ENCODE measurements at regions not wholly inside any gene's neighbourhood (a gene's known extent, or its start where the extent isn't known, plus 50 kb on each side); places are given as distances from the start of the nearest gene placed in this dataset.

- H3K27ac ChIP-seq: peak overlapping the region; percentile 95
- no peak overlapping the region for H3K4me3 ChIP-seq
- no peak for DNase-seq (ENCODE audit: extremely low spot score in 2 of 2)
- TF ChIP-seq POLR2A (IDR thresholded peaks at IDR 0.05) (no peak), CTCF (IDR thresholded peaks at IDR 0.05) (no peak), POLR2AphosphoS5 (IDR thresholded peaks at IDR 0.05; ENCODE audit: insufficient read depth in 1 of 2, low read depth in 1 of 2) (no peak)
- no peaks in the 10 kb centered on the region for H3K9me3 ChIP-seq
- peaks cover 48% of the 10 kb centered on the region for H3K4me1 ChIP-seq
- no peaks in the 10 kb centered on the region for H3K36me3 ChIP-seq
- intact Hi-C loops (cut with DNase I): loop anchor here (5.0 kb wide), 1 partner anchor 89 kb away; no protein-coding TSS in a partner anchor
- no peaks in the 10 kb centered on the region for H3K27me3 ChIP-seq
Observed at GRCh38 chr20:50276119-50277063, 85.8 kb downstream of the CEBPB start.

- intact Hi-C loops (cut with DNase I): loop anchor here (5.0 kb wide), 1 partner anchor 90 kb away; no protein-coding TSS in a partner anchor
- H3K4me1 ChIP-seq: peaks cover 48% of the 10 kb centered on the region
- no peaks in the 10 kb centered on the region for H3K27me3 ChIP-seq
- no peak for DNase-seq (ENCODE audit: extremely low spot score in 2 of 2)
- no peaks in the 10 kb centered on the region for H3K9me3 ChIP-seq
- H3K27ac ChIP-seq: peak overlapping the region; percentile 95
- no peaks in the 10 kb centered on the region for H3K36me3 ChIP-seq
- no peak overlapping the region for H3K4me3 ChIP-seq
- no peak for TF ChIP-seq POLR2AphosphoS5 (IDR thresholded peaks at IDR 0.05; ENCODE audit: insufficient read depth in 1 of 2, low read depth in 1 of 2)
- no peak for TF ChIP-seq POLR2A (IDR thresholded peaks at IDR 0.05)
Observed at GRCh38 chr20:50277064-50277415, 86.4 kb downstream of the CEBPB start.

- no peaks in the 10 kb centered on the region for H3K36me3 ChIP-seq
- H3K4me1 ChIP-seq: peaks cover 55% of the 10 kb centered on the region
- H3K4me3 ChIP-seq: no peak overlapping the region
- intact Hi-C loops (cut with DNase I): loop anchor here (5.0 kb wide), 1 partner anchor 90 kb away; no protein-coding TSS in a partner anchor
- TF ChIP-seq POLR2A (IDR thresholded peaks at IDR 0.05) (no peak), CTCF (IDR thresholded peaks at IDR 0.05) (no peak), POLR2AphosphoS5 (IDR thresholded peaks at IDR 0.05; ENCODE audit: insufficient read depth in 1 of 2, low read depth in 1 of 2) (no peak)
- peak overlapping the region; percentile 95 for H3K27ac ChIP-seq
- DNase-seq (ENCODE audit: extremely low spot score in 2 of 2): no peak
- no peaks in the 10 kb centered on the region for H3K9me3 ChIP-seq
- no peaks in the 10 kb centered on the region for H3K27me3 ChIP-seq
Observed at GRCh38 chr20:50277460-50278376, 87.1 kb downstream of the CEBPB start.

GRCh38 chr20:50278377-50278683 is 87.7 kb downstream of the CEBPB start:
- Histone ChIP-seq H3K36me3 (no peaks in the 10 kb centered on the region), H3K4me1 (peaks cover 58% of the 10 kb centered on the region), H3K27me3 (no peaks in the 10 kb centered on the region), H3K9me3 (no peaks in the 10 kb centered on the region), H3K4me3 (no peak overlapping the region), H3K27ac (peak overlapping the region; percentile 95)
- DNase-seq (ENCODE audit: extremely low spot score in 2 of 2): no peak
- TF ChIP-seq POLR2A (IDR thresholded peaks at IDR 0.05) (peak in 1 of 2 donors; percentile 9), POLR2AphosphoS5 (IDR thresholded peaks at IDR 0.05; ENCODE audit: insufficient read depth in 1 of 2, low read depth in 1 of 2) (no peak), CTCF (IDR thresholded peaks at IDR 0.05) (no peak)
- intact Hi-C loops (cut with DNase I): loop anchor here (5.0 kb wide), 1 partner anchor 91 kb away; no protein-coding TSS in a partner anchor
